Type B pancreatic cell (in vitro differentiated cells): ENCODE measurements at regions not wholly inside any gene's neighbourhood (a gene's known extent, or its start where the extent isn't known, plus 50 kb on each side); places are given as distances from the start of the nearest gene placed in this dataset.

Experiments
- DNase-seq: peaks from one replicate; pipeline ENCODE4 v3.0.0; 2021; ENCODE audit warnings: mixed read lengths; ENCODE audit not compliant: unreplicated experiment; ENCODE audit errors: extremely low spot score
- H3K27ac Mint-ChIP-seq: 2 replicates; pipeline ENCODE4 v1.8.0; 2021; ENCODE audit warnings: mild to moderate bottlenecking, mixed read lengths
- H3K27me3 Mint-ChIP-seq: 2 replicates; pipeline ENCODE4 v1.8.0; 2021; ENCODE audit warnings: mixed read lengths
- H3K36me3 Mint-ChIP-seq: 2 replicates; pipeline ENCODE4 v1.8.0; 2021; ENCODE audit warnings: mixed read lengths
- H3K4me1 Mint-ChIP-seq: one replicate; pipeline ENCODE4 v1.8.0; 2021; ENCODE audit warnings: mixed read lengths; ENCODE audit not compliant: unreplicated experiment
- H3K4me3 Mint-ChIP-seq: 2 replicates; pipeline ENCODE4 v1.8.0; 2021; ENCODE audit warnings: mild to moderate bottlenecking, mixed read lengths
- H3K9me3 Mint-ChIP-seq: 2 replicates; pipeline ENCODE4 v1.8.0; 2021; ENCODE audit warnings: mixed read lengths
- CTCF ChIP-seq: fragments of 200-600 bp; sonication (generic); conservative IDR thresholded peaks from 2 replicates; pipeline ENCODE4 v1.5.0; 2021; ENCODE audit warnings: antibody characterized with exemption, mild to moderate bottlenecking

GRCh38 chr1:195717651-195718050 lies 890.6 kb downstream of the KCNT2 start:
- Mint-ChIP-seq H3K27ac (no peak overlapping the region), H3K27me3 (no peaks in the 10 kb centered on the region), H3K4me1 (peaks cover 5% of the 10 kb centered on the region), H3K9me3 (no peaks in the 10 kb centered on the region), H3K36me3 (no peaks in the 10 kb centered on the region), H3K4me3 (no peak overlapping the region)
- no peak for DNase-seq
- peak; percentile 70 for TF ChIP-seq CTCF

GRCh38 chr1:195715652-195716051 lies 892.6 kb downstream of the KCNT2 start:
- Mint-ChIP-seq H3K4me3 (no peak overlapping the region), H3K27me3 (no peaks in the 10 kb centered on the region), H3K27ac (no peak overlapping the region), H3K36me3 (no peaks in the 10 kb centered on the region), H3K4me1 (peaks cover 5% of the 10 kb centered on the region), H3K9me3 (no peaks in the 10 kb centered on the region)
- TF ChIP-seq CTCF: no peak
- no peak for DNase-seq

- Mint-ChIP-seq H3K27ac (peak overlapping the region; percentile 23), H3K4me1 (peaks cover 11% of the 10 kb centered on the region), H3K27me3 (no peaks in the 10 kb centered on the region), H3K9me3 (peaks cover 4% of the 10 kb centered on the region), H3K4me3 (no peak overlapping the region), H3K36me3 (no peaks in the 10 kb centered on the region)
- DNase-seq: no peak
- TF ChIP-seq CTCF: no peak
Observed at GRCh38 chr1:195714248-195714647, 894.0 kb downstream of the KCNT2 start.

DNA sequence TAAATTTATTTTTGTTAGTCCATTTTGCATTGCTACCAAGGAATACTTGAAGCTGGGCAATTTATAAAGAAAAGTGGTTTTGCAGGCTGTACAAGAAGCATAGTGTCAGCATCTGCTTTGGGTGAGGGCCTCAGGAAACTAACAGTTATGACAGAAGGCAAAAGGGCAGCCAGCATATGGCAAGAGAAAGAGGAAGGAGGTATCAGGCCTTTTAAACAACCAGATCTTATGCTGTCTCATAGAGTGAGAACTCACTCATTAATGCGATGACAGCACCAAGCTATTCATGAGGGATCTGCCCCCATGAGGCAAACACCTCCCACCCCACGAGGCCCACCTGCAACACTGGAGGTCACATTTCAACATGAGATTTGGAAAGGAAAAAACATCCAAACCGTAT lies 898.4 kb downstream of the KCNT2 start:
- DNase-seq: no peak
- no peaks in the 10 kb centered on the region for H3K27me3 Mint-ChIP-seq
- H3K4me3 Mint-ChIP-seq: no peak overlapping the region

GRCh38 chr1:195704028-195704427 lies 904.2 kb downstream of the KCNT2 start:
- Mint-ChIP-seq H3K27me3 (no peaks in the 10 kb centered on the region), H3K36me3 (no peaks in the 10 kb centered on the region), H3K27ac (no peak overlapping the region), H3K4me3 (no peak overlapping the region), H3K9me3 (no peaks in the 10 kb centered on the region), H3K4me1 (peaks cover 6% of the 10 kb centered on the region)
- TF ChIP-seq CTCF: no peak
- DNase-seq: no peak

More for the DNA sequence above, 898.4 kb downstream of the KCNT2 start:
- Mint-ChIP-seq H3K36me3 (no peaks in the 10 kb centered on the region), H3K9me3 (peaks cover 4% of the 10 kb centered on the region), H3K4me1 (peaks cover 6% of the 10 kb centered on the region), H3K27ac (peak overlapping the region; percentile 73)
- TF ChIP-seq CTCF: no peak

- no peak overlapping the region for H3K4me3 Mint-ChIP-seq
- no peaks in the 10 kb centered on the region for H3K36me3 Mint-ChIP-seq
- no peak overlapping the region for H3K27ac Mint-ChIP-seq
- peaks cover 6% of the 10 kb centered on the region for H3K4me1 Mint-ChIP-seq
- no peaks in the 10 kb centered on the region for H3K27me3 Mint-ChIP-seq
- H3K9me3 Mint-ChIP-seq: no peaks in the 10 kb centered on the region
- DNase-seq: no peak
- no peak for TF ChIP-seq CTCF
Observed at GRCh38 chr1:195701149-195701548, 907.1 kb downstream of the KCNT2 start.
